ENCODE measurements at regions not wholly inside any gene's neighbourhood (a gene's known extent, or its start where the extent isn't known, plus 50 kb on each side); places are given as distances from the start of the nearest gene placed in this dataset.

- TF ChIP-seq, protein P1, sequence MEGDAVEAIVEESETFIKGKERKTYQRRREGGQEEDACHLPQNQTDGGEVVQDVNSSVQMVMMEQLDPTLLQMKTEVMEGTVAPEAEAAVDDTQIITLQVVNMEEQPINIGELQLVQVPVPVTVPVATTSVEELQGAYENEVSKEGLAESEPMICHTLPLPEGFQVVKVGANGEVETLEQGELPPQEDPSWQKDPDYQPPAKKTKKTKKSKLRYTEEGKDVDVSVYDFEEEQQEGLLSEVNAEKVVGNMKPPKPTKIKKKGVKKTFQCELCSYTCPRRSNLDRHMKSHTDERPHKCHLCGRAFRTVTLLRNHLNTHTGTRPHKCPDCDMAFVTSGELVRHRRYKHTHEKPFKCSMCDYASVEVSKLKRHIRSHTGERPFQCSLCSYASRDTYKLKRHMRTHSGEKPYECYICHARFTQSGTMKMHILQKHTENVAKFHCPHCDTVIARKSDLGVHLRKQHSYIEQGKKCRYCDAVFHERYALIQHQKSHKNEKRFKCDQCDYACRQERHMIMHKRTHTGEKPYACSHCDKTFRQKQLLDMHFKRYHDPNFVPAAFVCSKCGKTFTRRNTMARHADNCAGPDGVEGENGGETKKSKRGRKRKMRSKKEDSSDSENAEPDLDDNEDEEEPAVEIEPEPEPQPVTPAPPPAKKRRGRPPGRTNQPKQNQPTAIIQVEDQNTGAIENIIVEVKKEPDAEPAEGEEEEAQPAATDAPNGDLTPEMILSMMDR (conservative IDR thresholded peaks at IDR 0.05), result no peak
- TF ChIP-seq ZFX (IDR thresholded peaks at IDR 0.05), result no peak
Observed at GRCh38 chr2:20536619-20537422, 89.9 kb downstream of the RHOB start.

All from C4-2B (cell line).